HUES64 (cell line): ENCODE measurements at regions not wholly inside any gene's neighbourhood (a gene's known extent, or its start where the extent isn't known, plus 50 kb on each side); places are given as distances from the start of the nearest gene placed in this dataset.
"Not testable (repeated sequence)": the region's sequence is repeated elsewhere in the genome, so short reads cannot be mapped to it uniquely, and the experiment has no call there.

Experiments
- H3K27ac ChIP-seq: 2 replicates; pipeline ENCODE4 v1.7.0; 2013; ENCODE audit warnings: low read depth, low read length, inconsistent platforms
- H3K27me3 ChIP-seq: 2 replicates; pipeline ENCODE4 v1.6.1; 2013; ENCODE audit warnings: mild to moderate bottlenecking, low read length; ENCODE audit not compliant: insufficient read depth
- H3K36me3 ChIP-seq: 2 replicates; pipeline ENCODE4 v1.6.1; 2013; ENCODE audit warnings: mild to moderate bottlenecking, low read length; ENCODE audit not compliant: insufficient read depth
- H3K4me1 ChIP-seq: 2 replicates; pipeline ENCODE4 v1.6.1; 2013; ENCODE audit warnings: mild to moderate bottlenecking, low read length, moderate library complexity; ENCODE audit not compliant: insufficient read depth
- H3K4me3 ChIP-seq: 2 replicates; pipeline ENCODE4 v1.5.1; 2013; ENCODE audit warnings: mild to moderate bottlenecking, low read length, moderate library complexity
- H3K9ac ChIP-seq: 2 replicates; pipeline ENCODE4 v1.6.1; 2013; ENCODE audit warnings: mild to moderate bottlenecking, low read depth, low read length
- H3K9me3 ChIP-seq: 2 replicates; pipeline ENCODE4 v1.6.1; 2013; ENCODE audit warnings: low read depth, low read length; ENCODE audit not compliant: insufficient read depth
- WGBS: fragments of 150-250, 120-280 bp; methylation state at CpG from one replicate; pipeline ENCODE4 v1.1.7; 2013; ENCODE audit warnings: missing lambda C conversion rate; 5-methylcytosine and 5-hydroxymethylcytosine counted together

DNA sequence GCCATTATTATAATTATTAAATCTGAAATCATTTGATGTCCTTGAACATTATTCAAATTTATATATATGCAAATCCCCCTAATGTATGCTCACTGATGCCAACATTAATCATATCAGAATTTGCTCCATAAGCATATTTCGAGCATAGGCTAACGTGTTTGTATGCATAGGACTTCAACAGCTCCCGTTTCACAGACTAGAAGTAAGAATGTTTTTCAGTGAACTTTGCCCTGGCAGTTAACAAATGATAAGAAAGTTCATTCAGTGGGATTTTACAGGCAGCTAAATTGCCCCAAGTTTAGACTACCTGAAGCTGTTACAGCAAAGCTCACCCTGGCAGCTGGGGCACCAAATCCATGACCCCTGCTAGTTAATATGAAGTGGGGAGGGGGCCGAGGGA lies 272.0 kb downstream of the LNPK start:
- no peak overlapping the region for H3K27ac ChIP-seq
- no peaks in the 10 kb centered on the region for H3K27me3 ChIP-seq
- H3K4me1 ChIP-seq: no peaks in the 10 kb centered on the region; the same call in 1 of the 2 replicates
- 90% methylated on average over 4 of the region's 4 CpGs for WGBS
- no peak overlapping the region for H3K4me3 ChIP-seq
- H3K9ac ChIP-seq: no peak overlapping the region
- H3K36me3 ChIP-seq: no peaks in the 10 kb centered on the region
- no peaks in the 10 kb centered on the region for H3K9me3 ChIP-seq

DNA sequence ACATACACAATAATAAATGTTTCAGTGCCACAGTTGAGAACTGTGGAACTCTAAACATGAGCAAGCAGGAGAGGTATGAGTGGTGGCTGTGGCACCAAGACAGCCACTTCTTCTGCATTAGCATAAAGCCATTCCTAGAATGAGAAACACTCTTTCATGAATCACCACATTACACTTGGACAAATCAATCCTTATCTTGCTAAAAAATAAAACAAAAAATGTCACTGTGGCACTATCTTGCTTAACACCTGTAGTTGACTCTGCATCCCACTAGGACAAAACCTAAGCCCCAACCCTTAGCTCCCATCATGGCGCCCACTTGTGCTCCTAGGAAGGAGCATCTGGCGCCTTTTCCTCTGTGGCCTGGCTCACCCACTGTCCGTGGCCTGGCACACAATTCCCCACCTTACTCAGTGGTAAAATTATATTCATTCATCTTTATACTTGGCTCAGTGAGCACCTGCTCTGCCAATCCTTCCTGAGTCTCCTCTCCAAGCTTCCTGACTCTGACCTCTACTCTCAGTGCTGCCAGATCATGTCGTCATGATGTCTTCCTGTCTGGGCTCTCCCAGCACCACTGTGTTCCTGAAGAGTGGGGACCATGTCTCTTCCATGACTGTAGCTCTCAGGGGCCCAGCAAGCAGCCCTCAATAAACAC lies 272.9 kb downstream of the LNPK start:
- Histone ChIP-seq H3K9me3 (no peaks in the 10 kb centered on the region), H3K27me3 (no peaks in the 10 kb centered on the region), H3K4me3 (no peak overlapping the region), H3K36me3 (no peaks in the 10 kb centered on the region), H3K27ac (no peak overlapping the region), H3K9ac (no peak overlapping the region), H3K4me1 (no peaks in the 10 kb centered on the region)
- WGBS: 93% methylated on average over 4 of the region's 4 CpGs

DNA sequence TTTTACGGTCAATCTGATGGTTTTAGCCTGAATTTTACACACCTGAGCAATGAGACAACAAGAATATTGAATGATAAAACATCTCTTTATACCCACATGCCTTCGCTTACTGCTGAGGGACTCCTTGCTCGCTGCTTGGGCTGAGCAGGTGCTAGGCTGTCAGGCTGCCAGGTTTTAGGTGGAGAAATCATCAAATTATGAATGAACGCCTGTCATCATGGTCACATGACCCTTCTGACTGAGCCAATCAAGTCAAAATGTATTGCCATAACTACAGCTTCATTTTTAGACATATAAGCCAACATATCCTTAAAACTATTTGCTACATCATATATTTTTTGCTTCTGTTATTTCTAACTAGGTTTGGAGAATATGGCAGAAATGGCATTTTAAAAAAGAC lies 274.0 kb downstream of the LNPK start:
- no peak overlapping the region for H3K4me3 ChIP-seq
- H3K4me1 ChIP-seq: no peaks in the 10 kb centered on the region
- H3K27ac ChIP-seq: no peak overlapping the region
- H3K36me3 ChIP-seq: no peaks in the 10 kb centered on the region
- no peak overlapping the region for H3K9ac ChIP-seq
- H3K9me3 ChIP-seq: no peaks in the 10 kb centered on the region
- WGBS: 96% methylated on average over 4 of the region's 4 CpGs
- H3K27me3 ChIP-seq: no peaks in the 10 kb centered on the region

DNA sequence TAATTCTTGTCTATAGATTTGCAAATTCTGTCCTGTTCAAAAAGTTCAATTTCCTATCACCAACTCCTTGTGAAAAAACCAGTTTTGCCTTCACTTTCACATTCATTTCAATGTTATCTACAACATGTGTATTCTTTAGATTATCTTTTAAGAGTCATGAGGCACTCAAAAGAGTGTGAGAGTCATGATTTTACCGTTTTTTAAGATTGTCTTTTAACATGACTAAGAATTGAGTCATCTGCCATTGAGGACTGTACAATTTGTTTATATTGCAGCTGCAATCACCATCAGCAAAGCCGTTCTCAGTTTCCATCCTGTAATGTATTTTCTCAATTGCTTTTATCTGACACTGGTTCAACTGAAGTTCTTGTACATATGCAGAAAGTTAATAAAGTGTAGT lies 275.8 kb downstream of the LNPK start:
- Histone ChIP-seq H3K9me3 (no peaks in the 10 kb centered on the region), H3K27me3 (no peaks in the 10 kb centered on the region), H3K36me3 (no peaks in the 10 kb centered on the region), H3K9ac (no peak overlapping the region), H3K4me3 (no peak overlapping the region), H3K27ac (no peak overlapping the region), H3K4me1 (no peaks in the 10 kb centered on the region)
- WGBS: 85% methylated on average over 2 of the region's 2 CpGs

DNA sequence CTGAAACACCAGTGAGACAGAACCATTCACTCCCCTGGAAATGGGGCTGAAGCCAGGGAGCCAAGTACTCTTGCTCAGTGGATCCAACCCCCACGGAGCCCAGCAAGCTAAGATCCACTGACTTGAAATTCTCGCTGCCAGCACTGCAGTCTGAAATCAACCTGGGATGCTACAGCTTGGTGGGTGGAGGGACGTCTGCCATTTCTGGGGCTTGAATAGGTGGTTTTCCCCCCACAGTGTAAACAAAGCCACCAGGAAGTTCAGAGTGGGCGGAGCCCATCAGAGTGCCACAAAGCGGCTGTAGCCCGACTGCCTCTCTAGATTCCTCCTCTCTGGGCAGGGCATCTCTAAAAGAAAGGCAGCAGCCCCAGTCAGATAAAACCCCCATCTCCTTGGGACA lies 292.8 kb downstream of the LNPK start:
- H3K27ac ChIP-seq: no peak overlapping the region
- no peak overlapping the region for H3K4me3 ChIP-seq
- no peaks in the 10 kb centered on the region for H3K9me3 ChIP-seq
- no peaks in the 10 kb centered on the region for H3K36me3 ChIP-seq
- H3K27me3 ChIP-seq: no peaks in the 10 kb centered on the region
- 78% methylated on average over 6 of the region's 6 CpGs for WGBS
- no peaks in the 10 kb centered on the region for H3K4me1 ChIP-seq
- no peak overlapping the region for H3K9ac ChIP-seq

DNA sequence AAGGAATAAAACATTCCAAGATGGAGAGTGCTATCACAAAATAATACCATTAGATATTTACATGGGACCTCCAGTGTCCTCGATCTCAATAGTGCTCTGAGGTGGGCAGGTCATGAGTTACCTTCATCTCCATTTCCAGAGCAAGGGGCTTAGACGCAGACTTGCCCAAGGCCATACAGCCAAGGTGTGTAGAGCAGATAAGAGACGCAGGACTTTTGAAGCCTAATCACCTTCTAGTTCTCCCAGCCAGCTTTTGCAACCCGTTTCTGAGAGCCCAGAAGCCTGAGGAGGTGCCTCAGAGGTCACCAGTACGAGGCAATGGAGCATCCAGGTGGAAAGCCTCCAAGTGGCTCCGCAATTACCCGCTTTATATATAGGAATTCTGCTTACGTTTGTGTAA lies 294.7 kb downstream of the LNPK start:
- WGBS: 95% methylated on average over 8 of the region's 8 CpGs
- no peaks in the 10 kb centered on the region for H3K27me3 ChIP-seq
- H3K27ac ChIP-seq: no peak overlapping the region
- H3K4me3 ChIP-seq: no peak overlapping the region
- H3K36me3 ChIP-seq: no peaks in the 10 kb centered on the region
- H3K4me1 ChIP-seq: no peaks in the 10 kb centered on the region
- no peak overlapping the region for H3K9ac ChIP-seq
- no peaks in the 10 kb centered on the region for H3K9me3 ChIP-seq

DNA sequence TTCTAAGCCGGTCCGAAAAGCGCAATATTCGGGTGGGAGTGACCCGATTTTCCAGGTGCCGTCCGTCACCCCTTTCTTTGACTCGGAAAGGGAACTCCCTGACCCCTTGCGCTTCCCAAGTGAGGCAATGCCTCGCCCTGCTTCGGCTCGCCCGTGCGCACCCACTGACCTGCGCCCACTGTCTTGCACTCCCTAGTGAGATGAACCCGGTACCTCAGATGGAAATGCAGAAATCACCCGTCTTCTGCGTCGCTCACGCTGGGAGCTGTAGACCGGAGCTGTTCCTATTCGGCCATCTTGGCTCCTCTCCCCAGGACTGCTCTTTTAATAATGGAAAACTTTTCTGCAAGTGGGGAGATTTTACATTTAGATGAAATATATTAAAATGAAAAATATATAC lies 297.5 kb downstream of the LNPK start:
- H3K9me3 ChIP-seq, H3K36me3 ChIP-seq, H3K27ac ChIP-seq, H3K4me3 ChIP-seq, H3K27me3 ChIP-seq, H3K9ac ChIP-seq, H3K4me1 ChIP-seq: not testable (repeated sequence)
- WGBS: 94% methylated on average over 18 of the region's 22 CpGs

DNA sequence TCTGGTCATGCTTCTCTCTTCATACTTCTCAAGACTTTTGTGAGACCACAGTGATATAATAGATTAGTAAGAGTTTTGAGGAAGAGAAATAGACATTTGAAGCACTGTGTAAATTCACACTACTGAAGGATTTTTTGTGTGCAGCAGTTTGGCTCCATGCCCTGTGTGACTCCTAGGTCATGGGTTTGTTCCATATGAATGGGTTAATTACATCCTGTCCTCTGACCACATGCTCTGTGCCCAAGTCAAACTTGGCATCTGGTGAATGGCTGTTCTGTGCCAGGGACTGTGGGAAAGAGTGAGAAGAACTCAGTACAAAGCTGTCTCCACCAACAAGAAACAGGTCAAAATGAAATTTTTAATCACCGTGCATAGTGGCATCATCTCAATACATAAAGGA lies 304.0 kb downstream of the LNPK start:
- Histone ChIP-seq H3K9me3 (no peaks in the 10 kb centered on the region), H3K27ac (no peak overlapping the region), H3K36me3 (no peaks in the 10 kb centered on the region), H3K4me3 (no peak overlapping the region), H3K27me3 (no peaks in the 10 kb centered on the region), H3K4me1 (no peaks in the 10 kb centered on the region), H3K9ac (no peak overlapping the region)
- no CpG with 5 or more reads among the region's 1 CpG for WGBS

DNA sequence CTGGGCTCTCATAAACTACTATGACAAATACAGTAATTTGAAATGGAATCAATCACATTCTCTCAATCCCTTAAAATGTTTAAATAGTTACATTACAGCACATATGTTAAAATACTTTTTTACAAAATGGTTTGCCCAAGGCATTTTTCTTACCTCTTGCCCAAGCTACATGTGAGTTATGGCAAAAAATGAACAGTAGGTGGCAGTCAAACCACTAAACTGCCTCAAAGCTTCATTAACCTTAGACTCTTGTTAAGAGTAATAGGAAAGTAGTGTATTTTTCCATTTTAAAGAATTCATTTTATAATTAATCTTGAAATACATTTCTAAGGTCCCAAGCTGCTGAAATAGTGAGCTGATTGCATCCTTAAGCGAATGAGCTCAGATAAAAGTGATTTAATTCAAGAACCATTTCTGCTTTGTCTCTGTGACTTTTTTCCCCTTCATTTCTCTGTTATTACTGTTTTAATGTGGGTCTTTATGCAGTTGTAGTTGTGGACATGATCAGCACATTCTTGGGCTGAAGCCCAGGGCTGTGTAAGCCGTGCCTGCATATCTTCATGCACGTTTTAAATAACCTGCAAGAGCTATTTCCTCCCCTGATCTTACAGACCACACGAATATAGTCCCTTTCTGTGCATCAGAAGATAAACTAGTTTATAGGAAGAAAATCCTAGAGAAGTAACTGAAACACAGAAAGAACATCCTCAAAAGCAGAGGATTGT lies 311.8 kb downstream of the LNPK start:
- H3K9ac ChIP-seq: no peak overlapping the region
- 46% methylated on average over 3 of the region's 4 CpGs for WGBS

DNA sequence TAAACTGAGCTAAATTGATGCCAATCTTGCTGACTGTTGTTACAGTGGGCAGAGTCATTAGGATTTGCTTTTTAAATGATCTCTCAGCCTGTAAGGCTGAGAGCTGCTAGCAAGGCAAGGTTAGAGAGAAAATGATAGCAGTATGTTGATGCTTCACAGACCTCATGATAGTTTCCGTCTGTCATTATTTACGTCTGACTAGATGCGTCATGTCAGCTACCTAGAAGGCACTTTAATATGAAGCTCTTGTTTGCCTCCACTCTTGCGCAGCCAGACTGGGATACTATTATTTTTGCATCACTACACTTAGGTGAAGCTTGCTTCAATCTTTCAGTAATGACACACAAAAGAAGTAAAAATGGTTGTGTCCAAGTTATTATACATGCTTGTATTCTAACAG lies 313.8 kb downstream of the LNPK start:
- no peaks in the 10 kb centered on the region for H3K9me3 ChIP-seq
- 95% methylated on average over 4 of the region's 4 CpGs for WGBS
- no peaks in the 10 kb centered on the region for H3K4me1 ChIP-seq
- no peak overlapping the region for H3K4me3 ChIP-seq
- H3K9ac ChIP-seq: no peak overlapping the region
- H3K27me3 ChIP-seq: no peaks in the 10 kb centered on the region
- H3K36me3 ChIP-seq: no peaks in the 10 kb centered on the region
- H3K27ac ChIP-seq: no peak overlapping the region

More for the DNA sequence above, 311.8 kb downstream of the LNPK start:
- Histone ChIP-seq H3K27ac (no peak overlapping the region), H3K9me3 (no peaks in the 10 kb centered on the region), H3K4me1 (no peaks in the 10 kb centered on the region), H3K36me3 (no peaks in the 10 kb centered on the region), H3K4me3 (no peak overlapping the region), H3K27me3 (no peaks in the 10 kb centered on the region)

DNA sequence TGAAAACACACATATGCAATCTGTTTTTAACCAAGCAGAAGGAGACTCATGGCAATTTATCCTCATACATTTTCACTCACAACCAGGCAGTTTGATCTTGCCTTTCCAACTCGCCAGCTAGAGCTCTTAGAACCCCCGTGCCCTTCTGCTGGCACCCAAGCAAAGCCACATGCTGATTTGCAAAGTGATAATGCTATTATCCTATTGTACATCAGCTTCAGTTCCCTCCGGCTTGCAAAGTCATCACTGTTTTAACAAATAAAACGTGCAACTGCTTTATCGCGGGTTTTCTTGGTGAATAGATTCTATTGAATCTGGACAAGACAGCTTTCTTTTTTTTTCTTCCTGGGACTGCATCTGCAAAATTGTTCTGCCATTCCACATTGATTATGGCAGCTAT lies 314.6 kb downstream of the LNPK start:
- H3K9ac ChIP-seq: no peak overlapping the region
- H3K9me3 ChIP-seq: no peaks in the 10 kb centered on the region
- no peak overlapping the region for H3K27ac ChIP-seq
- H3K4me1 ChIP-seq: no peaks in the 10 kb centered on the region
- H3K36me3 ChIP-seq: no peaks in the 10 kb centered on the region
- H3K27me3 ChIP-seq: no peaks in the 10 kb centered on the region
- 89% methylated on average over 6 of the region's 6 CpGs for WGBS
- no peak overlapping the region for H3K4me3 ChIP-seq
